ENCODE measurements at regions not wholly inside any gene's neighbourhood (a gene's known extent, or its start where the extent isn't known, plus 50 kb on each side); places are given as distances from the start of the nearest gene placed in this dataset.
A peak's percentile ranks its signal among the peaks of the same experiment; 100 is the strongest.
"Not testable (repeated sequence)": the region's sequence is repeated elsewhere in the genome, so short reads cannot be mapped to it uniquely, and the experiment has no call there.

DNA sequence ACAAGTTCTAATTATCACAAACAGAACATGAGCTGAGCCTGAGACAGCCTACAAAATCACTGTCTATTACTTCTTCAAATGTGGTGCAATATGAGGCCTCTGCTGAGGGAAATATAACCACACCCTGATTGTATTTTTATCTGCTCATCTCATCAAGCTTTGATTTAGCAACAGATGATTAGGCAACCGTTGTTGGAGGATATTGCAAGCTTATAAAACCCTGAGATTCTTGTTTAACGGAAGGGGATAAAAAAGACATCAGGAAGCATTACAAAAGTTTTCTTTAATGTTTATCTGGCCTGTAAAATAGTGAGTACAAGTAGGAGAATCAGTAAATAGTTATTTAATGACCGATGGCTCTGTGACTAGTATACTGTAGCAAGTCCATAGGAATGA, 108.5 kb downstream of the ZNF330 start:
- H3K36me3 ChIP-seq (ENCODE audit: insufficient read depth, low read length) = no peaks in the 10 kb centered on the region
- H3K4me1 ChIP-seq (ENCODE audit: insufficient read depth, low read length) = peaks cover 4% of the 10 kb centered on the region
- H3K4me3 ChIP-seq (ENCODE audit: low read depth in 1 of 2, low read length in 2 of 2) = no peak overlapping the region
- no peaks in the 10 kb centered on the region for H3K27me3 ChIP-seq (ENCODE audit: control insufficient read depth in 1 of 2, insufficient read depth in 2 of 2, low read length in 2 of 2)
- H3K9ac ChIP-seq (ENCODE audit: low read length) = no peak overlapping the region
- H3K27ac ChIP-seq (ENCODE audit: low read depth, low read length) = no peak overlapping the region
- H3K9me3 ChIP-seq (ENCODE audit: low read length) = no peaks in the 10 kb centered on the region

- Histone ChIP-seq H3K9ac (ENCODE audit: low read length) (no peak overlapping the region), H3K36me3 (ENCODE audit: insufficient read depth, low read length) (no peaks in the 10 kb centered on the region), H3K9me3 (ENCODE audit: low read length) (no peaks in the 10 kb centered on the region), H3K27ac (ENCODE audit: low read depth, low read length) (no peak overlapping the region), H3K4me1 (ENCODE audit: insufficient read depth, low read length) (peaks cover 4% of the 10 kb centered on the region), H3K27me3 (ENCODE audit: control insufficient read depth in 1 of 2, insufficient read depth in 2 of 2, low read length in 2 of 2) (no peaks in the 10 kb centered on the region), H3K4me3 (ENCODE audit: low read depth in 1 of 2, low read length in 2 of 2) (no peak overlapping the region)
Measured at GRCh38 chr4:141330616-141331015, 109.9 kb downstream of the ZNF330 start.

DNA sequence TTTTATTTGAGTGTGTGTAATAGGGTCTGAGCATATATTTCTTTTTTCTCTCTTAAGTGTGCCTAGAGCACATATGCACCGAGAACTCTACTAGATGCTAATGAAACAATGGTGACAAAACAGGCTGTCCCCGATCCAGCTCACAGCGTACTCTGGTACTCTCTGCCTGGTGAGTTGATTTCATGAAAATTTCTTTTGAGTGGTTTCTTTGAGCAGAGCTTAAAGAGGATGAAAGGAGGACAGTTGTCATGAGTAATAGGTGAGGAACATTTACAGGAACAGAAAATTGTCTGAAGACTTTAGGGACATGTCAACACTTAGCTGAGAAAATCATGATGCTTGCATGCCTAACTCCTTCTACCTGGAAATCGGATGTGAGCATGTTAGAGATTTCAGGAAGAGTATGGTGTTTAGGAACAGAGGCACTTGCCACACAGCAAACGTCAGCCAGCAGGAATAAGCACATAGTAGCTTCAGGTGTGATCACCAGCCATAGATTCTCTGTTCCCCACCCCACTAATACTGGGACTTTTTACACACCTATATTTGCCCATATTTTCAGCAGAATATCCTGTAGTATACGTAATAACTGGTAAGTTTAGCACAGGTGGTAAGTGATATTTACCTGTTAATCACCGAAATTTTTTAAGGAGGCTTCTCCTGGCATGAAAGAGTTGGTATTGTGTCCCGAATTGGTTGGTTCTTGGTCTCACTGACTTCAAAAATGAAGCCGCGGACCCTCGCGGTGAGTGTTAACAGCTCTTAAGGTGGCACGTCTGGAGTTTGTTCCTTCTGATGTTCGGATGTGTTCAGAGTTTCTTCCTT, 111.1 kb downstream of the ZNF330 start:
- Histone ChIP-seq H3K4me1 (ENCODE audit: insufficient read depth, low read length) (peaks cover 4% of the 10 kb centered on the region), H3K36me3 (ENCODE audit: insufficient read depth, low read length) (no peaks in the 10 kb centered on the region), H3K9ac (ENCODE audit: low read length) (no peak overlapping the region), H3K4me3 (ENCODE audit: low read depth in 1 of 2, low read length in 2 of 2) (no peak overlapping the region), H3K9me3 (ENCODE audit: low read length) (no peaks in the 10 kb centered on the region), H3K27ac (ENCODE audit: low read depth, low read length) (no peak overlapping the region), H3K27me3 (ENCODE audit: control insufficient read depth in 1 of 2, insufficient read depth in 2 of 2, low read length in 2 of 2) (no peaks in the 10 kb centered on the region)

- H3K27ac ChIP-seq (ENCODE audit: low read depth, low read length); H3K4me1 ChIP-seq (ENCODE audit: insufficient read depth, low read length); H3K27me3 ChIP-seq (ENCODE audit: control insufficient read depth in 1 of 2, insufficient read depth in 2 of 2, low read length in 2 of 2); H3K9ac ChIP-seq (ENCODE audit: low read length); H3K36me3 ChIP-seq (ENCODE audit: insufficient read depth, low read length); H3K4me3 ChIP-seq (ENCODE audit: low read depth in 1 of 2, low read length in 2 of 2); H3K9me3 ChIP-seq (ENCODE audit: low read length): not testable (repeated sequence)
Measured at GRCh38 chr4:141332359-141333181, 111.9 kb downstream of the ZNF330 start.

DNA sequence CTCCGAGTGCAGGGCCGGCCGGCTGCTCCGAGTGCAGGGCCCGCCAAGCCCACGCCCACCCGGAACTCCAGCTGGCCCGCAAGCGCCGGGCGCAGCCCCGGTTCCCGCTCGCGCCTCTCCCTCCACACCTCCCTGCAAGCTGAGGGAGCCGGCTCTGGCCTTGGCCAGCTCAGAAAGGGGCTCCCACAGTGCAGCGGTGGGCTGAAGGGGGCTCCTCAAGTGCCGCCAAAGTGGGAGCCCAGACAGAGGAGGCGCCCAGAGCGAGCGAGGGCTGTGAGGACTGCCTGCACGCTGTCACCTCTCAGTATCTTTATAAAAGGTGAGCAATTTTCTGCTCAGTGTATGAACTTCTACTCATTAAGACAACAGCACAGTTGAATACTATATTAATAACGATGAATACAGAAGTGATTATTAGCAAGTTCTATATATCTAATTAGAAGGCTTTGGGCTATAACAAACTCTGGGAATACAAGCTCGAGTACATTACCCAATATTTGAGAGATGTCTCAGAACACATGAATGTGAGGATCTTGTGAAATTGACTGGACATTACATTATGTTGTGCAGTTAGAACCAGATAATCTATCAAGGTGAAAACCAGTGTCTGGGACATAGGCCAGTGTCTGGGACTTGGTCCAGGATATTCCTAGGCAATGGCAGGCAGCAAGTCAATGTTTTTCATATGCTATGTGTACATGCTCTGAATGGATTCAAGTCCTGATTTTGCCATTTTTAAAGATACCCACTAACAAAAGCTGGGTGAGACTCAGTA, 112.9 kb downstream of the ZNF330 start:
- not testable (repeated sequence) for H3K27me3 ChIP-seq (ENCODE audit: control insufficient read depth in 1 of 2, insufficient read depth in 2 of 2, low read length in 2 of 2); H3K4me1 ChIP-seq (ENCODE audit: insufficient read depth, low read length); H3K9ac ChIP-seq (ENCODE audit: low read length); H3K9me3 ChIP-seq (ENCODE audit: low read length); H3K36me3 ChIP-seq (ENCODE audit: insufficient read depth, low read length)
- Histone ChIP-seq H3K4me3 (ENCODE audit: low read depth in 1 of 2, low read length in 2 of 2) (peak overlapping the region; percentile 36 to 47), H3K27ac (ENCODE audit: low read depth, low read length) (peak overlapping the region; percentile 49)

GRCh38 chr4:141335166-141335565, 114.5 kb downstream of the ZNF330 start:
- Histone ChIP-seq H3K27ac (ENCODE audit: low read depth, low read length) (no peak overlapping the region), H3K9me3 (ENCODE audit: low read length) (no peaks in the 10 kb centered on the region), H3K4me1 (ENCODE audit: insufficient read depth, low read length) (peaks cover 4% of the 10 kb centered on the region), H3K9ac (ENCODE audit: low read length) (no peak overlapping the region), H3K27me3 (ENCODE audit: control insufficient read depth in 1 of 2, insufficient read depth in 2 of 2, low read length in 2 of 2) (no peaks in the 10 kb centered on the region), H3K4me3 (ENCODE audit: low read depth in 1 of 2, low read length in 2 of 2) (no peak overlapping the region), H3K36me3 (ENCODE audit: insufficient read depth, low read length) (no peaks in the 10 kb centered on the region)

DNA sequence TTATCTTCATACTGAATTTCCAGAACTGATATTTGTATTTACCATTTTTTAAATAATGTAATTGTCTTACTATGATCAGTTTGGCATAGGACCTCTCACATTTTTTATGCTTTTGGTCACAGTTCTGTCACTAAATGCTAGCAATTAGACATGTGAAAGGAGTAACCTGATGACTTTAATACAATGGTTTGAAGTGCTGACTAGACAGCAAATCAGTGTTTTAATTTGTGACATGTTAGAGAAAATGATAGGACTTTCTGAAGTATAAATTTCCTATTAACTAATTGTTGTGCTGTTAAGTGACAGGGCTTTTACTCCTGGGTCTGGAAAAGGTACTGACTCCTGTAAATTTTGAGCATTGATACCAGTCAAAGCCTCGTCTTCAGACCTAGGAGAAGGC, 117.5 kb downstream of the ZNF330 start:
- H3K4me1 ChIP-seq (ENCODE audit: insufficient read depth, low read length) = peaks cover 4% of the 10 kb centered on the region
- no peak overlapping the region for H3K27ac ChIP-seq (ENCODE audit: low read depth, low read length)
- H3K9me3 ChIP-seq (ENCODE audit: low read length) = no peaks in the 10 kb centered on the region
- H3K9ac ChIP-seq (ENCODE audit: low read length) = no peak overlapping the region
- H3K36me3 ChIP-seq (ENCODE audit: insufficient read depth, low read length) = no peaks in the 10 kb centered on the region
- H3K27me3 ChIP-seq (ENCODE audit: control insufficient read depth in 1 of 2, insufficient read depth in 2 of 2, low read length in 2 of 2) = no peaks in the 10 kb centered on the region
- H3K4me3 ChIP-seq (ENCODE audit: low read depth in 1 of 2, low read length in 2 of 2) = no peak overlapping the region

GRCh38 chr4:141339391-141339790, 118.7 kb downstream of the ZNF330 start:
- Histone ChIP-seq H3K9me3 (ENCODE audit: low read length) (no peaks in the 10 kb centered on the region), H3K4me1 (ENCODE audit: insufficient read depth, low read length) (no peaks in the 10 kb centered on the region), H3K27me3 (ENCODE audit: control insufficient read depth in 1 of 2, insufficient read depth in 2 of 2, low read length in 2 of 2) (no peaks in the 10 kb centered on the region), H3K9ac (ENCODE audit: low read length) (no peak overlapping the region), H3K4me3 (ENCODE audit: low read depth in 1 of 2, low read length in 2 of 2) (no peak overlapping the region), H3K36me3 (ENCODE audit: insufficient read depth, low read length) (no peaks in the 10 kb centered on the region), H3K27ac (ENCODE audit: low read depth, low read length) (no peak overlapping the region)

DNA sequence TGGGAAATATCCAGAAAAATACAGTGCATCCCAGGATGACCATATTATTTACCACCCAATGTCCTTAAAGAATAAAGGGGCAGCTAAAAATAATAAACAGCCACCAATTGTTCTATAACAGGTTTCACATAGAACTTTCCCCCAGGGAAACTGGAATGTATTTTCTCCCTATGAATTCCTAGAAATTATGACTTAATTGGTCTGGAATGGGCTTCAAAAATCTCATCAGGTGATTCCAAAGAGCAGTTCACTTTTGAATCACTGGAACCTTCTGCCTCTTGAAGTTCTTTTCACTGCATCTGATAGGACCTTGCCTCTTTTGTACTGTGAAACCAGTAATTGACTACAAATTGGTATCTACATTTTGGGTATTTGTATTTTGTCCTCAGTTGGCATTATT, 119.3 kb downstream of the ZNF330 start:
- Histone ChIP-seq H3K36me3 (ENCODE audit: insufficient read depth, low read length) (no peaks in the 10 kb centered on the region), H3K27ac (ENCODE audit: low read depth, low read length) (no peak overlapping the region), H3K9me3 (ENCODE audit: low read length) (no peaks in the 10 kb centered on the region), H3K27me3 (ENCODE audit: control insufficient read depth in 1 of 2, insufficient read depth in 2 of 2, low read length in 2 of 2) (no peaks in the 10 kb centered on the region), H3K4me1 (ENCODE audit: insufficient read depth, low read length) (no peaks in the 10 kb centered on the region), H3K4me3 (ENCODE audit: low read depth in 1 of 2, low read length in 2 of 2) (no peak overlapping the region), H3K9ac (ENCODE audit: low read length) (no peak overlapping the region)

GRCh38 chr4:141340458-141340857, 119.8 kb downstream of the ZNF330 start:
- H3K4me1 ChIP-seq (ENCODE audit: insufficient read depth, low read length) = no peaks in the 10 kb centered on the region
- no peaks in the 10 kb centered on the region for H3K36me3 ChIP-seq (ENCODE audit: insufficient read depth, low read length)
- no peaks in the 10 kb centered on the region for H3K27me3 ChIP-seq (ENCODE audit: control insufficient read depth in 1 of 2, insufficient read depth in 2 of 2, low read length in 2 of 2)
- H3K9ac ChIP-seq (ENCODE audit: low read length) = no peak overlapping the region
- no peak overlapping the region for H3K27ac ChIP-seq (ENCODE audit: low read depth, low read length)
- H3K4me3 ChIP-seq (ENCODE audit: low read depth in 1 of 2, low read length in 2 of 2) = no peak overlapping the region
- H3K9me3 ChIP-seq (ENCODE audit: low read length) = no peaks in the 10 kb centered on the region

DNA sequence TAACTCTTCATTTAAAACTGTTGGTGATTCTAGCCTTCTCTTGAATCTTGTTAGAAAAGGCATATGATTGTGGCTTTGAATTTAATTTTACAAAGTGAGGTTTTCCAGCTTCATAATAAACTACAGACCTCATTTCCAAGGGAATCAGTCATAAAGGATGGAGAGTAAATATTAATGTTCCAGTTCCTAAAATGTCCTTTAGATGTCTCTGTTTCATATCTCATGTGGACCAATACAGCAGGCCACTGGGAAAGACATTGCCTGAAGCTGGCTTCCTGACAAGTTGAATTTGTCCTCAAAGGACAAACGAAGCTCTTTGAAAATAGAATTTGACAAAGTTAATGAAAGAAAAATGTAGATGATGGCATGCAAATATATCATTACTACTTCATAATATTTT, 125.4 kb downstream of the ZNF330 start:
- Histone ChIP-seq H3K27ac (ENCODE audit: low read depth, low read length) (no peak overlapping the region), H3K4me3 (ENCODE audit: low read depth in 1 of 2, low read length in 2 of 2) (no peak overlapping the region), H3K9ac (ENCODE audit: low read length) (no peak overlapping the region), H3K36me3 (ENCODE audit: insufficient read depth, low read length) (no peaks in the 10 kb centered on the region), H3K27me3 (ENCODE audit: control insufficient read depth in 1 of 2, insufficient read depth in 2 of 2, low read length in 2 of 2) (no peaks in the 10 kb centered on the region), H3K4me1 (ENCODE audit: insufficient read depth, low read length) (peaks cover 27% of the 10 kb centered on the region), H3K9me3 (ENCODE audit: low read length) (no peaks in the 10 kb centered on the region)

All from muscle layer of colon (tissue), 2 donors.